Activated CD8-positive, alpha-beta T cell treated with anti-CD3 and anti-CD28 coated beads for 36 hours (primary cell): ENCODE measurements at regions not wholly inside any gene's neighbourhood (a gene's known extent, or its start where the extent isn't known, plus 50 kb on each side); places are given as distances from the start of the nearest gene placed in this dataset.

Source experiments
- ATAC-seq: fragments of 200-7000 bp; cut with Tn5 transposase; one replicate; pipeline ENCODE4 v1.10.0; 2021; ENCODE audit warnings: mild to moderate bottlenecking, moderate library complexity
- CTCF ChIA-PET: fragments of 350-600 bp; sonication (Branson Sonifier 250); formaldehyde crosslinking; loops from one replicate; lab custom pipeline; 2021; ENCODE audit warnings: antibody characterized with exemption; lab: Charles Lee
- POLR2A ChIA-PET: fragments of 350-600 bp; sonication (Branson Sonifier 250); formaldehyde crosslinking; loops from one replicate; lab custom pipeline; 2021; ENCODE audit warnings: antibody characterized with exemption; lab: Charles Lee
- DNase-seq: peaks from one replicate; pipeline ENCODE4 v3.0.0-alpha.2; 2020
- H3K27ac Mint-ChIP-seq: one replicate; pipeline ENCODE4 v1.8.0; 2021; ENCODE audit warnings: mild to moderate bottlenecking, mixed read lengths
- H3K27me3 Mint-ChIP-seq: one replicate; pipeline ENCODE4 v1.8.0; 2021; ENCODE audit warnings: mixed read lengths
- H3K36me3 Mint-ChIP-seq: one replicate; pipeline ENCODE4 v1.8.0; 2021; ENCODE audit warnings: low read depth, mixed read lengths
- H3K4me1 Mint-ChIP-seq: one replicate; pipeline ENCODE4 v1.8.0; 2021; ENCODE audit warnings: low read depth, mixed read lengths
- H3K4me3 Mint-ChIP-seq: one replicate; pipeline ENCODE4 v1.8.0; 2021; ENCODE audit warnings: mild to moderate bottlenecking, moderate library complexity, mixed read lengths
- H3K9me3 Mint-ChIP-seq: one replicate; pipeline ENCODE4 v1.8.0; 2021; ENCODE audit warnings: mixed read lengths
- CTCF ChIP-seq: fragments of 200-600 bp; IDR thresholded peaks from one replicate; pipeline ENCODE4 v1.8.0; 2022; ENCODE audit warnings: antibody characterized with exemption, mild to moderate bottlenecking
- intact Hi-C: fragments of 100-400 bp; cut with micrococcal nuclease; formaldehyde crosslinking; loops from one replicate; pipeline ENCODE4 v1.10.0; 2022

DNA sequence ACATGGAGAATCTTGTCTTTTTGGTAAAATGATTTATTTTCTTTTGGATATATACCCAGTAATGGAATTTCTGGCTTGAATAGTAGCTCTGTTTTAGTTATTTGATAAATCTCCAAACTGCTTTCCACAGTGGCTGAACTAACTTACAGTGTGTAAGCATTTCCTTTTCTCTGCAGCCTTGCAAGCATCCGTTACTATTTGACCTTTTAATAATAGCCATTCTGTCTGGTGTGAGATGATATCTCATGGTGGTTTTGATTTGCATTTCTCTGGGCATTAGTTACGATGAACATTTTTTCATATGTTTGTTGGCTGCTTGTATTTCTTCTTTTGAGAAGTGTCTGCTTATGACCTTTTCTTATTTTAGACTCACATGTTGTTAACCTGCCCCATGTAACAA lies 190.2 kb downstream of the GALR1 start:
- Mint-ChIP-seq H3K27ac (no peak overlapping the region), H3K27me3 (peaks cover 14% of the 10 kb centered on the region), H3K4me1 (no peaks in the 10 kb centered on the region), H3K4me3 (no peak overlapping the region), H3K9me3 (no peaks in the 10 kb centered on the region), H3K36me3 (no peaks in the 10 kb centered on the region)
- no peak for TF ChIP-seq CTCF
- POLR2A ChIA-PET = no interaction called here
- intact Hi-C loops = no loop called here
- DNase-seq (no peak), ATAC-seq (no peak)
- CTCF ChIA-PET = no interaction called here

DNA sequence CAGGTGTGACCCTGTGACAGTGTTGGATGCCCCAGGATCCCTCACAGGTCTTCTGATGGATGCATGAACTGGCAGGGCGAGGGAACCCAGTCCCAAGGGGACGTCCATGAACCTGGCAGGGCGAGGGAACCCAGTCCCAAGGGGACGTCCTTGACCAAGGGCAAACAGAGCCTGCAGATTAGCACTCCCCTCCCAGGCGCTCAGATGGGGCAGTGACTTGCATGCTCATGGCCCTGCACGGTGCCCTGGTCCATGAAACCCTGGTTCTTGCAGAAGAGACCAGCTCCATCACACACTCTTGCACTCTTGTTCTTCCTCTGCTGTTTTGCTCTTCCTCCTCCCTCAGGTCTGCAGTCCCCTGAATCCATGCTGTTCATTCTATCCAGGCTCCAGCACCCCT lies 192.7 kb downstream of the GALR1 start:
- ChIA-PET POLR2A (no interaction called here), CTCF (no interaction called here)
- ATAC-seq (no peak), DNase-seq (no peak)
- Mint-ChIP-seq H3K27ac (no peak overlapping the region), H3K9me3 (no peaks in the 10 kb centered on the region), H3K4me3 (no peak overlapping the region), H3K4me1 (no peaks in the 10 kb centered on the region), H3K36me3 (no peaks in the 10 kb centered on the region), H3K27me3 (peaks cover 18% of the 10 kb centered on the region)
- no peak for TF ChIP-seq CTCF
- intact Hi-C loops = no loop called here

DNA sequence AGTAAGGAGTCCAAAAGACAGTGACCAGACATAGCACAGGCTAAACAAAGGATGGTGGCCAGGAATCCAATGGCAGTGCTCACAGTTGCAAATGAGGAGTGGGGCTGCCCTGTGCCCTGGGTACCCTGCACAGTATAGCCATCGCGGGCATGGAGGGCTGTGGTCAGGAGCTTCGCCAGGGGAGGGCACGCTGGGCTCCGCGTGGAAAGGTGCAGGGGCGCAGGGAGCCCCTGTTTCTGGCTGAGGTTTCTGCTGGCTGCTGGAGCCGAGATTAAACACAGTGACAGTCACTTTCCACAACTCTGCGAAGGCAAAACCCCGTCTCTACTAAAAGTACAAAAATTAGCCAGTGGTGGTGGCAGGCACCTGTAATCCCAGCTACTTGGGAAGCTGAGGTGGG lies 194.7 kb downstream of the GALR1 start:
- Mint-ChIP-seq H3K36me3 (no peaks in the 10 kb centered on the region), H3K4me3 (no peak overlapping the region), H3K4me1 (no peaks in the 10 kb centered on the region), H3K9me3 (no peaks in the 10 kb centered on the region), H3K27me3 (peaks cover 19% of the 10 kb centered on the region), H3K27ac (no peak overlapping the region)
- POLR2A ChIA-PET = interaction anchor here (0.5 kb wide), 1 partner anchor 153 kb away, joined by 3 read pairs; no protein-coding TSS in a partner anchor
- intact Hi-C loops = no loop called here
- DNase-seq = no peak
- CTCF ChIA-PET = no interaction called here
- TF ChIP-seq CTCF = no peak
- ATAC-seq = no peak

DNA sequence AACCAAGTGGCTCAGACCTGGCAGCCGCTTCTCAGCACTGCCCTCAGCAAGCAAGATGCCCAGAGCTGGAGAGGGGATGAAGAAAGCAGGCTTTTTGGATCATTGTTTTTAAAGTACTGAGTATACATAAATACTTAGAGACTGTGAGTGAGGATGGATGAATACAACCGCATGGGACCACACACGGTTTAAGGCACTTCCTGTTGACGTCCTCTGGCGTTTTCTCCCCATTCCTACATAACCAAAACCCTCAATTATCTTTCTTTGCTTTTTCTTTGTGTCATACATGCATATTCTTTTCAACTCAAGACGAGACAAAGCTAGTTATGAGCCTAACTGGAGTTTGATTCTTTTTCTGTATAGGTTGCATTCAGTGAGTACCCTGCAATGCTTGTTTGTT lies 198.4 kb downstream of the GALR1 start:
- no peak for TF ChIP-seq CTCF
- H3K4me1 Mint-ChIP-seq = no peaks in the 10 kb centered on the region
- ATAC-seq = no peak
- intact Hi-C loops = no loop called here
- no peak overlapping the region for H3K4me3 Mint-ChIP-seq
- no peaks in the 10 kb centered on the region for H3K36me3 Mint-ChIP-seq
- H3K27ac Mint-ChIP-seq = no peak overlapping the region
- CTCF ChIA-PET = no interaction called here
- DNase-seq = no peak
- POLR2A ChIA-PET = no interaction called here
- no peaks in the 10 kb centered on the region for H3K9me3 Mint-ChIP-seq
- peaks cover 18% of the 10 kb centered on the region for H3K27me3 Mint-ChIP-seq

DNA sequence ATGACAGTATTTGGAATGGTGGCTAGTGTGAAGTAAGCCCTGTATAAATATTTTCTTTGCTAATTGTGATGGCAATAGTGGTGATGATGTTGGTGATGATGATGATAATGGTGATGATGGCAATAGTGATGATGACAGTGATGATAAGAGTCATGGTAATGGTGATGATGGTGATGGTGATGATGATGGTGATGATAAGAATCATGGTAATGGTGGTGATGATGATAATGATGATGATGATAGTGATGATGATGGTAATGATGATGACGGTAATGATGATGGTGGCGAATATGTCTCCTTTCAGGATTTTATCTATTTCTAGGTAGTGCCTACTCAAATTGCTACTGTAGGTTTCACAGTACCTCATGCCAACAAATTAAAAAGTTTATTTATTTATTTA lies 205.4 kb downstream of the GALR1 start:
- TF ChIP-seq CTCF = no peak
- POLR2A ChIA-PET = no interaction called here
- DNase-seq (no peak), ATAC-seq (no peak)
- Mint-ChIP-seq H3K4me1 (no peaks in the 10 kb centered on the region), H3K4me3 (no peak overlapping the region), H3K27me3 (peaks cover 18% of the 10 kb centered on the region), H3K36me3 (no peaks in the 10 kb centered on the region), H3K9me3 (no peaks in the 10 kb centered on the region), H3K27ac (no peak overlapping the region)
- intact Hi-C loops = no loop called here
- CTCF ChIA-PET = no interaction called here
